ENCODE measurements at regions not wholly inside any gene's neighbourhood (a gene's known extent, or its start where the extent isn't known, plus 50 kb on each side); places are given as distances from the start of the nearest gene placed in this dataset.
"Not testable (repeated sequence)": the region's sequence is repeated elsewhere in the genome, so short reads cannot be mapped to it uniquely, and the experiment has no call there.

- no peak for DNase-seq (ENCODE audit: low spot score)
Observed at GRCh38 chr10:120204877-120205276, 252.2 kb upstream of the PLPP4 start.

- no peak for DNase-seq (ENCODE audit: low spot score)
Observed at GRCh38 chr10:120205368-120206018, 251.5 kb upstream of the PLPP4 start.

DNA sequence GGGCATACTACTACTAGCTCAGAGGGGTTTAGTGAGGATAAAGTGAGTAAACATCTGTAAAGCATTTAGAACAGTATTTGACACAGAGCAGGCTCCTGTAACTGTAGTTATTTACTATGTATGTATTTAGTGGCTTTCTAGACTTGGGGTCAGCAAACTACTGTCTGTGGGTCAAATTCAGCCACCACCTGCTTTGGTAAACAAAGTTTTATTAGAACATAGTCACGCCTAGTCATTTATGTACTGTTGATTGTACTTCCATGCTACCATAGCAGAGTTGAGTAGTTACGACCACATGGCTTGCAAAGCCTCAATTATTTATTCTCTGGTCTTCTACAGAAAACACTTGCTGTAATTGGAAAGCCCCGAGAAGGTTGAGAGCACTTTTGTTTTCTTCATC is 248.5 kb upstream of the PLPP4 start:
- no peak for DNase-seq (ENCODE audit: low spot score)

GRCh38 chr10:120209124-120209762 is 247.8 kb upstream of the PLPP4 start:
- no peak for DNase-seq (ENCODE audit: low spot score)

GRCh38 chr10:120212275-120212674 is 244.8 kb upstream of the PLPP4 start:
- no peak for DNase-seq (ENCODE audit: low spot score)

DNA sequence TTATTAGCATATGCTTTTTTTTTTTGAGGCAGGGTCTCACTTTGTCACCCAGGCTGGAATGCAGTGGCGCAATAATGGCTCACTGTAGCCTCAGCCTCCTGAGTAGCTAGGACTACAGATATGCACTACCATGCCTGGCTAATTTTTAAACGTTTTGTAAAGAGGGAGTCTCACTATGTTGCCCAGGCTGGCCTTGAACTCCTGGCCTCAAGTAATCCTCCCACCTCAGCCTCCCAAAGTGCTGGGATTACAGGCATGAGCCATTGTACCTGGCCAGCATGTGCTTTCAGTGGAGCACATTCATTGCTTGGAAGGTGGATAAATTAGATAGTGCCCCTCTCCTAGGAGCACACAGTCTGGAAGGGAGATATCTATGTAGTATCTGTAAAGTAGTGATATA is 243.7 kb upstream of the PLPP4 start:
- DNase-seq (ENCODE audit: low spot score), result not testable (repeated sequence)

DNA sequence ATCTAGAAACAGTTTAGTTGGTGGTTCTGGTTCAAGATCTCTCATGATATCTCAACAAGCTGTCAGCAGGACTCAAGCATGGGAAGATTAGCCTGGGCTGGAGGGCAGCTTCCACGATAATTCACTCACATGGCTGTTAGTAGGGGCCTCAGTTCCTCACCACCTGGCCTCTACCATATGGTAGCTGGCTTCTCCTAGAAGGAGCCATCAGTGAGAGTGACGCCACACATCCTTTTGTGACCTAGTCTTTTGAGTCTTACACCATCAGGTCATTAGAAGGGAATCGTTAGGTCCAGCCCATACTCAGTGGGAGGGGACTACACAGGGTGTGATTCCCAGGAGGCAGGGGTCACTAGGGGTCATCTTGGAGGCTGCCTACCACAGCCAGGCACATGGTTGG is 239.3 kb upstream of the PLPP4 start:
- DNase-seq (ENCODE audit: low spot score), result no peak

GRCh38 chr10:120221873-120222485 is 235.0 kb upstream of the PLPP4 start:
- DNase-seq (ENCODE audit: low spot score), result peak; percentile 68

DNA sequence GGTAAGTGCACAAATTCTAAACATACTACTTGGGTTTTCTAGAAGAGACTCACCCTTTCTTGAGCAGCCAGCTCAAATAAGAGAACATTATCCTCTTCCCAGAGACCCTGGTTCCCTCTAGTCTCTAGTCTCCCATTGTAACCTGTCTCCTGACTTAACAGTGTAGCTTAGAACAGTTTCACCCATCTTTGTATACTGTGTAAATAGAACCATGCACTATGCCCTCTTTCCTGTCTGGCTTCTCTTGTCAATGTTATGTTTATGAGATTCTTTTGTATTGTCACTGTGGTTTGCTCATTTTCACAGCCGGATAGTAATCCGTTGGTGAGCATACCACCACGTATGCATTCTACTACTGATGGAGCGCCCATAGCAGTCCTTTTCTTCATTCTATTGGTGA is 227.4 kb upstream of the PLPP4 start:
- DNase-seq (ENCODE audit: low spot score), result no peak

- not testable (repeated sequence) for DNase-seq (ENCODE audit: low spot score)
Observed at GRCh38 chr10:120239695-120240094, 217.3 kb upstream of the PLPP4 start.

DNA sequence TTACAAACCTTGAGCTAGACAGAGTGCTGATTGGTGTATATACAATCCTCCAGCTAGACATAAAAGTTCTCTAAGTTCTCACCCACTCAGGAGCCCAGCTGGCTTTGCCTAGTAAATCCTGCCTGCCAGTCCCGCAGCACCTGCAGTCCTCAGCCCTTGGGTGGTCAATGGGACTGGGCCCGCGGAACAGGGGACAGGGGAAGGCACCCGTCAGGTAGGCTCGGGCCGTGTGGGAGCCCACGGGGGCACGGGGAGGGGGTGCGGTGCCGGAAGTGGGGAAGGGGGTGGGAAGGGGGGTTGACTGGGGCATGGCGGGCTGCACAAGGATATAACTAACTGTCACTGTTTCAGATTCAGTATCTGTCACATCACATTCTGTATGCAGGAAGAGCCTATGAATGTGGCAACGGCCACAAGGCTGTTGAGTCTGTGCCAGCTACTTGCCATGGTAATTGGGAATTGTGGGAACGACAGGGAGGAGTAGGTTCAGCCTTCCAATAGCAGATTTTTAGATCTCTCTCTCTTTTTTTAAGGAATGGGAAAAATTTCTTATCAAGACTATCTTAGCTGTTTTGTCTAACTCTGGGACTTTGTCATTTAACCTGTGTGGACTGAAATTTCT is 205.1 kb upstream of the PLPP4 start:
- no peak for DNase-seq (ENCODE audit: low spot score)

DNA sequence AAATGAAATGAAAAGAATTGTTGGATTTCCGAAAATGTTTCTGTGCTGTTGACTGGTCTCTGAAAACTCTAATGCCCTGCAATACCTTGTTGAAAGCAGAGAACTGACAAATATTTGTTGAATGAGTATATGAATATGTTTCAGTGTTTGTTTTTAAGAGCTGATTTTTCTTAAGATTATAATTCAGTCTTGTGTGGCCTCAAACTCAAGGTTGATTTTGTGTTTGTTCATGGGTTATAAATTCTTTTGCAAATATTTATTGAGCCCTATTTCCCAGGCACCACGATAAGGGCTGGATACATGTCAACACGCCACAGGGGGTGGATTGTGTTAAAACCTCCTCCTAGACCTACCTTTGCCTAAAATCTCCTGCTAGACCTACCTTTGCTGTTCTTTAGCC is 203.9 kb upstream of the PLPP4 start:
- no peak for DNase-seq (ENCODE audit: low spot score)

DNA sequence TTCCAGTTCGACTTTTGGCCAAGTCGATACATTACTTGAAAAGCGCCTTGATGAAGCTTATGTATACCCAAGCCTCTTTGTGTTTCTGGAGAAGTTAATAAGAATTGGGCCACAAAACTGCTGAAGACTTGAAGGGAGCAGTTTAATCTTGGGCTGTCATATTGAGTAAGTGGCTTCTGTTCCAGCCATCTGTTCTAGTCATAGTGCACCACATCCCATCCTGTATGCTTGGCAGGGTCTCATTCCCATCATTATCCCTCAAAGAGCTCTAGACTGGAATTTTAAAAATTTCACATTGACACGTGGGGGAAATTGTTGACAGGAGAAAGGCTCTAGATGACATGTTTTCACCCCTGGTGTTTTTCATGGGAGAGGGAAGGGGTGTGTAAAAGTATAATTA is 196.6 kb upstream of the PLPP4 start:
- no peak for DNase-seq (ENCODE audit: low spot score)

DNA sequence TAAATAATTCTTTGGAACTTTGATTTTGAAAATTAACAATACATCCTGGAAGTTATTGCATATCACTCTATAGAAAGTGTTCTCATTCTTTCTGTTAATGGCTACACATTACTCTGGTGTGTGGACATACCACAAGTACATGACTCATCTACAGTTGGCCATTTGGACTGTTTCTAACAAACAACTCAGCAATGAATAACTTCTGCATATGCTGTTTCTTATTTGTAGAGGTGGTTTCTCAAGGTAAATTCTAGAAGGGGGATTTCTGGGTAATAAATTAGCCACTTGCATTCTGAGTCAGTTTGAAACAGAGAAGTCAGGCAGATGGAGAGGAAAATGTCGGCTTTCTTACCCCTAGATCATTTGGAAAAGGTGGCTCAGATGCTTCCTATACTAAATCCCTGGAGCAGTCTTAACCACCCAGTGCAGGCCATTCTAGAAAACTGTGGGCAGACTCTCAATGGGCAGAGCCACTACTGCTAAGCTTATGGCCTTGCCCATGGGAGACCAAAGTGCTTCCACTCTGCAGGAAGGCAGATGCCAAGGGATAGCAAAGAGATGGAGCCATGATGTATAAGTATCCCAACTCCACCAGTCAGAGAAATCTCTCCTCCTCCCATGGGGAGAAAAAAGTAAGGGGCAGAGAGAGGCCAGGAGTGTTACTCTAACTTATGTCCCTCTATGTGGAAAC is 194.0 kb upstream of the PLPP4 start:
- no peak for DNase-seq (ENCODE audit: low spot score)

- DNase-seq (ENCODE audit: low spot score), result no peak
Observed at GRCh38 chr10:120266022-120266421, 191.0 kb upstream of the PLPP4 start.

- no peak for DNase-seq (ENCODE audit: low spot score)
Observed at GRCh38 chr10:120270906-120271305, 186.1 kb upstream of the PLPP4 start.

GRCh38 chr10:120271696-120272095 is 185.3 kb upstream of the PLPP4 start:
- no peak for DNase-seq (ENCODE audit: low spot score)

DNA sequence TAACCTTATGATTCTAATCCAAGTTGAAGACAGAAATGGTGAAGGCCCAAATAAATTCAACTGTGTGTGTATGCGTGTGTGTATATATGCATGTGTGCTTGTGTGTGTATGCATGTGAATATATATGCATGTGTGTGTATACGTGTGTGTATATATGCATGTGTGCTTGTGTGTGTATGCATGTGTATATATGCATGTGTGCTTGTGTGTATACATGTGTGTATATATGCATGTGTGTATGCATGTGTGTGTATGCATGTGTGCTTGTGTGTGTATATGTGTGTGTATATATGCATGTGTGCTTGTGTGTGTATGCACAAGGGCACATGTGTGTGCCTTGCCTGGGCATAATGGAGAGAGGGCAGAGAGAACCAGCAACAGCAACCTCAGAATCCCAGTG is 184.7 kb upstream of the PLPP4 start:
- DNase-seq (ENCODE audit: low spot score), result no peak

DNA sequence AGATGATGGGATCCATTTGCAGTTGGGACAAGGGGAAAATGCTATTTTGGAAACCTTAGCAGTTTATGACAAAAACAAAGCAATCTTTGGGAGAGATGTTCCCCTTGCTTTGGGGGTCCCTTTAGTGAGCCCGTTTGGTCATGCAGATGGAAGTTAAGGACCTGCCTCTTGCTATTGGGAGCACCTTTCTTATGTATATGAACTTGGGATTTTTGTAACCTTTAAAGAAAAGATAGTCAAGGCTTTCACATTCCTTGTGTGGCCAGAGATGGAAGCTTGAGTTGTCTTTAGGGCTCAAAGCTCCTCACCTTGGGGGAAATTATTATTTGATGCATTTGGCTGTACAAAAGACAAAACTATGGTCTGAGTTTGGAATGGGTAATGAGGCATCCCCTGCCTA is 179.0 kb upstream of the PLPP4 start:
- DNase-seq (ENCODE audit: low spot score), result no peak

DNA sequence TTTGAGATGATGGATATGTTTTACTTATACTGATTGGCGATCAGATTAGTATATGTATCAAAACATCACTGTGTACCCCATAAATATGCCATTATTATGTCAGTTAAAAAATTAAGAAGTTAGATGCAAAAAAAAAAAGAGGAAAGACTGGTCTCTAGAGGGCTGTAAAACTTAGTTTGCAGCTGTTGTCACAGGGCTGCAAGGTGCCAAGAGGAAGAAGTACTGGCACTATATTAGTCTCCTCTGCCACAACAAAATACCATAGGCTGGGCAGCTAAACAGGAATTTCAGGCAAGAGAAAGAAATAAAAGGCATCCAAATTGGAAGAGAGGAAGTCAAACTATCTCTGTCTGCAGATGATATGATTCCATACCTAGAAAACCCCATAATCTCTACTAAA is 177.8 kb upstream of the PLPP4 start:
- no peak for DNase-seq (ENCODE audit: low spot score)

- DNase-seq (ENCODE audit: low spot score), result no peak
Observed at GRCh38 chr10:120282421-120282820, 174.6 kb upstream of the PLPP4 start.

- no peak for DNase-seq (ENCODE audit: low spot score)
Observed at GRCh38 chr10:120282846-120283492, 174.1 kb upstream of the PLPP4 start.

All from AG20443 (cell line).